ENCODE measurements at regions not wholly inside any gene's neighbourhood (a gene's known extent, or its start where the extent isn't known, plus 50 kb on each side); places are given as distances from the start of the nearest gene placed in this dataset.
"Not testable (repeated sequence)": the region's sequence is repeated elsewhere in the genome, so short reads cannot be mapped to it uniquely, and the experiment has no call there.

DNA sequence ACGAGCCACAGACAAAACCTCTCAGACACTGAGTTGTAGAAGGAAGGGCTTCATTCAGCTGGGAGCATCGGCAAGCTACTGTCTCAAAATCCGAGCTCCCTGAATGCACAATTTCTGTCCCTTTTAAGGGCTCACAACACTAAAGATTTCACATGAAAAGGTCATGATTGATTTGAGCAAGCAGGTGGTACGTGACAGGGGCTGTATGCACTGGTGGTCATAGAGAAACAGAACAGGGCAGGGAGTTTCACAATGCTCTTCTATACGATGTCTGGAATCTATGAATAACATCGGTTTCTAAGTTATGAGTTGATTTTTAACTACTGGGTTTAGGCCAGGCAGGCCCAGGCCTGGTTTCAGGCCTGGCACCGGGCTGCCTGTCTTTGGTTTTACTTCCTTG is 124.3 kb upstream of the CCNG1 start:
- POLR2A ChIA-PET, CTCF ChIA-PET: not testable (repeated sequence)

DNA sequence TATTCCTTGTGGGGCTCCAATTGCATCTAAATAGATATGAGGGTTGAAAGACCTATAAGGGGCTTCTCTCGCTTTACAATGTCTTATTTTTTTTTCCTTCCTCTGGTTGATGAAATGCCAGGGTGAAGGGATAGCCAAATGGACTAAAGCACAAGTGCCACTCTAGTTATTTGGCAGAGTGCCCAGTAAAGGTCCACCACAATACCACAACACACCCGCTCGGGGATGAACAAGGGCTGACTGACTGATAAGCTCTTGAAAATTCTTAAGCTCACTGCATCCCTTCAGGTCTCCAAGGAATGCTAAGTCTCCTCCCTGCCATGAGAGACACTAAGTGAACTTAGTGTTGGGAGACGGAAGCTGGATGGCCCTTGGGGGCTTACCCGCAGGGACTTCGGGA is 121.0 kb upstream of the CCNG1 start:
- POLR2A ChIA-PET, CTCF ChIA-PET: not testable (repeated sequence)

GRCh38 chr5:163318707-163319106 is 118.7 kb upstream of the CCNG1 start:
- ChIA-PET CTCF (no interaction called here), POLR2A (no interaction called here)

DNA sequence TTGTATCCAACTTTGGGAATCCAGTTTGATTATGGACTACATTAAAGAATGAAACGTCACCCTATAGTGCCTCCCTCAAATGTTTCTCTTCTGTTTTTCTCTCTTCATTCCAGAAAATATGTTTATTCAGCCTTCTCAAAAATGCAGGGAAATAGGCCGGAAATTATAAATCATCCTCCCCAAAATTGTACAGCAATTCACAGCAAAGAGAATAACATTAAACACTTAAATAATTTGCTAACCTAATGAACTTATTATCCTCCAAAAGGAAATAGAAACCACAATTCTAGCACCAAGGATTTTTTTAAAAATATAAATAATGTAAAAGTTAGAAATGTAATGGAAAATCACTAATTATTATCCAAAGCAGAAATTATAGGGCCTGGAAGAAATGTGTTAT is 115.9 kb upstream of the CCNG1 start:
- ChIA-PET POLR2A (no interaction called here), CTCF (no interaction called here)

DNA sequence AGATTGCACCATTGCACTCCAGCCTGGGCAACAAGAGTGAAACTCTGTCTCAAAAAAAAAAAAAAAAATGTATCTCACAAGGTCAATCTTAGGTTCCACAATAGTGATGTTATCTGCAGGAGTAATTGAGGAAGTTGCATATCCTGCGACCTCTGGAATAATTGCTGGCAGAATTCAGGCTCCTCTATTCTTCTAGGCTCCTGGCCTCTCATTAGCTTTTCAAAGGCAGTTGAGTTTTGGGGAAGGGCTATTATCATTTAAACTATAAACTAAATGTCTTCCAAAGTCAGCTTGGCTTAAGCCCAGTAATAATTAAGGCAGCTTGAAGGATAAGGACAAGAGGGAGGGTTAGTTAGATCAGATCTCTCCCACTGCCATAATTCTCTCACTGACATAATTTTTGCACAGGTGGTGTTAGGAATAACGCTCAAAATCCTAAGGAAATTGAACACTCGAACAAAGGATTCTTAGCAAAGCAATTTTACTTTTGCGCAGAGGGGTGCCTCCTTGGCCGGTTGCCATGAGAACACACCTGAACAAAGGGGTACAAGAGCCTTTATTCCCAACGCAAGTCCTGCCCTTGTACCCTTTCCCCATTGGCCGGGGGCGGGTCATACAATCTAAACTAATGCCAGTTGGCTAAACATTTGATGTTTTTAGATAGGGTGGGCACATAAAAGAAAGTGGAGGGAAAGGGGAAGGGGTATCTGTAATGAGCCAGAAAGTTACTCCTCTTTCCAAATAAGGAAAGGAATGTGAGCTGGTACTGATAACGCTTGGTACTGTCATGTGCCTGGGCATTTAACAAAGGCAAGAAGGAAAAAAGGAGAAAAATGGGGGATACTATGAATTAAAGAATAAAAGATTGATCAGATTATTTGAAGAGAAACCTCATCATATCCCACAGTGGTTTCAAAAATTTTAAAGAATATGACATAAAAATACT is 106.4 kb upstream of the CCNG1 start:
- ChIA-PET CTCF (no interaction called here), POLR2A (no interaction called here)

GRCh38 chr5:163336074-163336473 is 101.3 kb upstream of the CCNG1 start:
- POLR2A ChIA-PET, CTCF ChIA-PET: not testable (repeated sequence)

GRCh38 chr5:163339148-163339547 is 98.2 kb upstream of the CCNG1 start:
- POLR2A ChIA-PET, result no interaction called here
- CTCF ChIA-PET, result no interaction called here

- CTCF ChIA-PET, POLR2A ChIA-PET: not testable (repeated sequence)
These were observed 97.0 kb upstream of the CCNG1 start for GRCh38 chr5:163340378-163340777.

DNA sequence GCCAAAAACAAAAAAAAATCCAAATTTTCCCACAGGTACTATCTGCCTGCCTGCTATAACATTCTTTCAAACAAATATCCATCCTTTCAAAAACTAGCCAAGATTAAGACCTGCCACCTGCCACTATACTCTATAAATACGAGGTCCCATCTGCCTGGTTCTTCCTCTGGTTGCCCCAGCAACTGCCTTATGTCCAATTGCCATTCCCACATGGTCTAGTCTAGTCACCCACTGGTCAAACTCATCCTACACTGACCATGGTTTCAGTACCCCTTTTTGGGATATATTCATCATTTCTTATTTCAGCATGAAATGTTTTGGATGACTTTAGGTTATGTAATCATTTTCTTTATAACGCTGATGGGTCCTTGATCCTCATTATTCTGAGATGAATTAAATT is 95.1 kb upstream of the CCNG1 start:
- CTCF ChIA-PET, result no interaction called here

DNA sequence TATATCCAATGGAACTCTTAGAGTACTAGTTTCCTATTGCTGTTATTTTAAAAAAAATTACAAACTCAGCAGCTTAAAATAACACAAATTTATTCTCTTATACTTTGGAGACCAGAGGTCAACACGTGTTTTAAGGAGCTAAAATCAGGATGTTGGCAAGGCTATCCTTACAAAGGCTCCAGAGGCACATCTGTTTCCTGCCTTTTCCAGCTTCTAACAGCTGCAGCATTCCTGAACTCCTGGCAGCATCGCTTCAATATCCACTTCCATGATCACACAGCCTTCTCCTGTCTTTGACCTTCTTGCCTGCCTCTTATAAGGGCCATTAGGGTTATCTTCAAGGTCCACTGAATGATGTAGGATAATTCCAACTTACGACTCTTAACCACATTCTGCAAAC is 92.2 kb upstream of the CCNG1 start:
- CTCF ChIA-PET, result no interaction called here

More for the DNA sequence above, 95.1 kb upstream of the CCNG1 start:
- POLR2A ChIA-PET, result no interaction called here

DNA sequence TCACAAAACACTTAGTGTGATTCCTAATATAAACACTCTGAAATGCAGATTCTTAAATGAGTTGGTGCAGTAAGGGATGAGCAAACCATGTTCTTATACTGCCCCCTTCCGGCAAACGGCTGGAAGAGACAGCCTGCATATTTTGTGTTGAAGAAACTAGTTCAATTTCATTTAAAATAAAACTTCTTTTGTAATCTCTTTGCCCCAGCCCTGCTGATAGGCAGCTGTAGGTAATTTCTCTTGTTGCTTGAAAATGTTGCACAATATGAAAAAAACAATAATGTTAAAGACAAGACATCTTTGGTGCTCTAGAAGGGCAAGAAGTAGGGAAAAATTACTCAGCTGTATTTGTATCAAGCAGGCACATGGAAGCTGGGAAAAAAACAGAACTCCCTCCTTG is 89.7 kb upstream of the CCNG1 start:
- CTCF ChIA-PET, result no interaction called here
- POLR2A ChIA-PET, result no interaction called here

More for the DNA sequence above, 92.2 kb upstream of the CCNG1 start:
- POLR2A ChIA-PET, result no interaction called here

DNA sequence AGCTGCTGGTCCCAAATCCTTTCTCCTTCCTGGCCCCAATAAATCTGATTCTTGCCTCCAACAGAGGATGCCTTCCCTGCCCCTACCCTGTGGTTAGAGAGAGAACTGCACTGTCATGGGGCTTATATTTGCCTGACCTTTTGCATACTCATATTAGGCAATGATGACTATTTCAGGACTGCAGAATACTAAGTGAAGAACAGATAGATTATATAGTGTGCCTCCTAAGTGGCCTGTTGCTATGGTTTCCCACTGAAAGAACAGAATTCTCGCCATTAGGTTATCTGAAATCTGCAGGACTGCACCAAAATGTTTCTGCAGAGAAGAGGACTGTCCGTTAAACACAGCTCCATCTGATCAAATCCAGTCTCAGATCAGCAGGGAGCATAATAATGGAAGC is 87.3 kb upstream of the CCNG1 start:
- ChIA-PET CTCF (no interaction called here), POLR2A (no interaction called here)

- ChIA-PET CTCF (interaction anchor here (1.2 kb wide), 1 partner anchor 56 kb away, joined by 3 read pairs; no protein-coding TSS in a partner anchor), POLR2A (no interaction called here)
These were observed 84.9 kb upstream of the CCNG1 start for GRCh38 chr5:163352531-163352930.

DNA sequence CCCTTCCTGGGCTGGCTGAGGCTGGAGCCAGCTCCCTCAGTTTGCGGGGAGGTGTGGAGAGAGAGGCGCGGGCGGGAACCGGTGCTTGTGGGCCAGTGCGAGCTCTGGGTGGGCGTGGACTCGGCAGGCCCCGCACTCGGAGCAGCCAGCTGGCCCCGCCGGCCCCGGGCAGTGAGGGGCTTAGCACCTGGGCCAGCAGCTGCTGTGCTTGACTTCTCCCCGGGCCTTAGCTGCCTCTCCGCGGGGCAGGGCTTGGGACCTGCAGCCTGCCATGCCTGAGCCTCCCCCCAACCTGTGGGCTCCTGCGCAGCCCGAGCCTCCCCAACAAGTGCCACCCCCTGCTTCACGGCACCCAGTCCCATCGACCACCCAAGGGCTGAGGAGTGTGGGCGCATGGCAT is 81.6 kb upstream of the CCNG1 start:
- CTCF ChIA-PET, POLR2A ChIA-PET: not testable (repeated sequence)

DNA sequence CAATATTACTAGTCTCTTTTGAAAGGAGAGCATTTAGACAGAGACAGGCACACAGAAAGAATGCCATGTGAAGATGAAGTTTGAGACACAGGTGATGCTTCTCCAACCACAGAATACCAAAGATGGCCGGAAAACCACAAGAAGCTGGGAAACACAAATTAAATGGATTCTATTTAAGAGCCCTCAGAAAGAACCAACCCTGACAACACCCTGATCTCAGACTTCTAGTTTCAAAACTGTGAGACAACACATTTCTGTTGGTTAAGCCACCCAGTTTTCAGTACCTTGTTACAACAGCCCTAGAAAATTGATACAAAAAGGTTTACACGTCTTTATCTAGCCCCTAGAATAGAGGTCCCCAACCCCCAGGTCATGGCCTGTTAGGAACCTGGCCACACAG is 79.8 kb upstream of the CCNG1 start:
- CTCF ChIA-PET, result no interaction called here
- POLR2A ChIA-PET, result no interaction called here

- ChIA-PET POLR2A (no interaction called here), CTCF (no interaction called here)
These were observed 76.7 kb upstream of the CCNG1 start for GRCh38 chr5:163360656-163361055.

DNA sequence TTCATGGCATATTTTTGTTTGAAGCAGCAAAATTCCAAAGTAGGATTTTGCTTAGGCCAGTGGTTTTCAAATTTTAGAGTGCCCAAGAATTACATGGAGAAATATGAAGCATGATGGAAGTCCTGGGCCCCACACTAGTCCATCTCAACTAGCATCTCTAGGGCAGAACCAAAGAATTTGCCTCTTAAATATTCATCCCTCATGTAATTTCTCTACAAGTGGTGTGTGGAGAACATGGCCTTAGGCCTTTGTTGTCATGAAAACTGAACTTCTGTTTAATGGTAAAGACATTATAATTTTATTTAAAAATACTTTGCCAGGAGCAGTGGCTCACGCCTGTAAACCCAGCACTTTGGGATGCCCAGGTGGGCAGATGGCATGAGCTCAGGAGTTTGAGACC is 75.9 kb upstream of the CCNG1 start:
- POLR2A ChIA-PET, result no interaction called here
- CTCF ChIA-PET, result no interaction called here

GRCh38 chr5:163362840-163363371 is 74.5 kb upstream of the CCNG1 start:
- POLR2A ChIA-PET, result no interaction called here
- CTCF ChIA-PET, result no interaction called here

DNA sequence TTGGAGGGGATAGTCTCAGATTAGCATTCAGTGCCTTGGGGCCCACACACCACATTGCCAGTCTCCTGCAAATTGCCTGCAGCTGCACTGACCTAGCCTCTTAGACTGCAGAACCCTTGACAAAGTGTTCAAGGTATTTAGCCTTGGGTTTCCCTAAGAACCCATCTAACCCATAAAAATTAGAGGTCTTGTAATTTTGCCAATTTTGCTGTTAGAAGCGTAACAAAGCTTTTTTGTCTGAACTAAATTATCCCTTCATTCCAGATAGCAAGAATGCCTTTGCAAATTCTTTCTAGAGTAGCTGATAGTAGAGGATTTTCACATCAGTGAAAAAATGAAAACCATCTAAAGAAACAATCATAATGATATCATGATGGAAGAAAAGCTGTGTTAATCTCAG is 74.0 kb upstream of the CCNG1 start:
- CTCF ChIA-PET, result no interaction called here
- POLR2A ChIA-PET, result no interaction called here

DNA sequence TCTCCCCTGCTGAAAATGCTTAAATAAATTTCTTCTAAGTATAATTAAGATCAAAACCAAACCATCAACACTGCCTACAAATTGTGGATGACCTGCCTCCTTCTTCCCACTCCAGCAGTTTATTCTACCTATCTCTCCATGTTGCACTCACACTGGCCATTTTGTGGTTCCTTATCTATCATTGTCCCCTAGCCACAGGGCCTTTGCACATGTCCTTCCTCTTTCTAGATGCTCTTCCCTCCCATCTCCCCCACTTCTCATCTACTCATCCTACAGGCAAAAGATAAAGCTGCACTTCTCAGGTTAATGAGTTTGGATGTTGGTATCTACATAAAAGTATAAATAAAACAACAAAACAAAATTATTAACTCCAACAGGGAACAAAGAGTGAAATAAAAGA is 70.6 kb upstream of the CCNG1 start:
- POLR2A ChIA-PET, result no interaction called here

GRCh38 chr5:163369776-163370385 is 67.5 kb upstream of the CCNG1 start:
- CTCF ChIA-PET, result no interaction called here
- POLR2A ChIA-PET, result no interaction called here

More for the DNA sequence above, 70.6 kb upstream of the CCNG1 start:
- CTCF ChIA-PET, result no interaction called here

Measured in activated CD8-positive, alpha-beta memory T cell treated with anti-CD3 and anti-CD28 coated beads for 36 hours (primary cell).